ENCODE measurements at regions not wholly inside any gene's neighbourhood (a gene's known extent, or its start where the extent isn't known, plus 50 kb on each side); places are given as distances from the start of the nearest gene placed in this dataset.

- TF ChIP-seq EZH2 (IDR thresholded peaks at IDR 0.05; ENCODE audit: insufficient read depth, poor library complexity, severe bottlenecking) (no peak), EZH2phosphoT487 (IDR thresholded peaks at IDR 0.05; ENCODE audit: insufficient read depth, low read depth) (no peak)
Observed at GRCh38 chr20:40471261-40471629, 217.8 kb downstream of the MAFB start.
